GM10266 (cell line): ENCODE measurements at regions not wholly inside any gene's neighbourhood (a gene's known extent, or its start where the extent isn't known, plus 50 kb on each side); places are given as distances from the start of the nearest gene placed in this dataset.

Experiments used
- DNase-seq: peaks from one replicate; pipeline ENCODE4 v3.0.0; 2012; ENCODE audit errors: extremely low spot score
- CTCF ChIP-seq: IDR thresholded peaks from 2 replicates; pipeline ENCODE4 v1.5.1; 2012; ENCODE audit warnings: mild to moderate bottlenecking, low read depth; ENCODE audit not compliant: control insufficient read depth, insufficient read depth; ENCODE audit errors: missing control alignments

GRCh38 chr6:170108890-170109587, 181.8 kb downstream of the DLL1 start:
- DNase-seq: no peak
- no peak for TF ChIP-seq CTCF

- no peak for DNase-seq
- no peak for TF ChIP-seq CTCF
Measured at GRCh38 chr6:170108456-170108855, 182.4 kb downstream of the DLL1 start.

- no peak for TF ChIP-seq CTCF
- no peak for DNase-seq
Measured at GRCh38 chr6:170107606-170108222, 183.2 kb downstream of the DLL1 start.

- no peak for DNase-seq
- no peak for TF ChIP-seq CTCF
Measured at GRCh38 chr6:170106906-170107525, 183.9 kb downstream of the DLL1 start.

- no peak for TF ChIP-seq CTCF
- no peak for DNase-seq
Measured at GRCh38 chr6:170102582-170103481, 188.0 kb downstream of the DLL1 start.

GRCh38 chr6:170102038-170102437, 188.8 kb downstream of the DLL1 start:
- TF ChIP-seq CTCF: no peak
- no peak for DNase-seq
